ENCODE measurements at regions not wholly inside any gene's neighbourhood (a gene's known extent, or its start where the extent isn't known, plus 50 kb on each side); places are given as distances from the start of the nearest gene placed in this dataset.

DNA sequence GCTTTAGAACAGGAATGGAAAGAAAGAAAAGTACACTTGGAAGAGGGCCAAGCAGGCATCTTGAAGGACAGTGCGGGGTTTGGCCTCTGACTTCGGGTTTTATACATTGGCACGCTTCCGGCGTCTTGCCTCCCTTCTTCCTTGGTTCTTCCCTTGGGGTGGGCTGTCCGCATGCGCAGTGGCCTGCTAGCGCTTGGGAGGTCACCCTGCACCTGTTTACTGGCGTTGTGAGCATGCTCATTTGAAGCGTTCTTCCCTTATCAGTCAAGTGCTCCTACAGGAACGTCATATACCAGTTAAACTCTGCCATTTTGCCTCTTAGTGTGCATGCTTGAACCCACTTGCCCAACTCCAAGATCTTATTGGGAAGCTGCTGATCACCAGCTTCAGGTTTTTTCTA lies 230.0 kb downstream of the TTLL2 start:
- TF ChIP-seq, protein P1, sequence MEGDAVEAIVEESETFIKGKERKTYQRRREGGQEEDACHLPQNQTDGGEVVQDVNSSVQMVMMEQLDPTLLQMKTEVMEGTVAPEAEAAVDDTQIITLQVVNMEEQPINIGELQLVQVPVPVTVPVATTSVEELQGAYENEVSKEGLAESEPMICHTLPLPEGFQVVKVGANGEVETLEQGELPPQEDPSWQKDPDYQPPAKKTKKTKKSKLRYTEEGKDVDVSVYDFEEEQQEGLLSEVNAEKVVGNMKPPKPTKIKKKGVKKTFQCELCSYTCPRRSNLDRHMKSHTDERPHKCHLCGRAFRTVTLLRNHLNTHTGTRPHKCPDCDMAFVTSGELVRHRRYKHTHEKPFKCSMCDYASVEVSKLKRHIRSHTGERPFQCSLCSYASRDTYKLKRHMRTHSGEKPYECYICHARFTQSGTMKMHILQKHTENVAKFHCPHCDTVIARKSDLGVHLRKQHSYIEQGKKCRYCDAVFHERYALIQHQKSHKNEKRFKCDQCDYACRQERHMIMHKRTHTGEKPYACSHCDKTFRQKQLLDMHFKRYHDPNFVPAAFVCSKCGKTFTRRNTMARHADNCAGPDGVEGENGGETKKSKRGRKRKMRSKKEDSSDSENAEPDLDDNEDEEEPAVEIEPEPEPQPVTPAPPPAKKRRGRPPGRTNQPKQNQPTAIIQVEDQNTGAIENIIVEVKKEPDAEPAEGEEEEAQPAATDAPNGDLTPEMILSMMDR (IDR thresholded peaks at IDR 0.05; ENCODE audit: insufficient read depth, low read length, poor library complexity, severe bottlenecking) = no peak

DNA sequence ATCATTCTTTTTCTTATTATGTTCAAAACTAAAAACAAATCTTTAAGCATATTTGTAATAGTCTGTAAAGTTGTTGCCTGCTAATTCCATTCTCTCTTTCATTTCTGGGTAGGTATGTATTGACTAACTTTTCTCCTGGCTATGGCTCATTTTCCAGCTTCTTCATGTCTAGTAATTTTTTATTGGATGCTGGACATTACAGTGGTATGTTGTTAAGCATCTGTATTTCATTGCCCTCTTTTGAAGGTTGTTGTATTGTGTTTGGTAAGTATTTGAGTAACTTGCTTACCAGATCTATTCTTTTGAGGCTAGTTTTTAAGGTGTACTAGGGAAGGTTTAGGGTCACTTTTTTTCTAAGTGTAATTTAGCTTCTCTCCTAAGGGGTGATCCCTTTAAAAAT lies 230.9 kb downstream of the TTLL2 start:
- TF ChIP-seq, protein P1 (IDR thresholded peaks at IDR 0.05; ENCODE audit: insufficient read depth, low read length, poor library complexity, severe bottlenecking) = no peak
- no peaks in the 10 kb centered on the region for H3K27me3 ChIP-seq (ENCODE audit: control insufficient read depth, insufficient read depth, low read length)
- DNase-seq (ENCODE audit: low read depth) = no peak
- no peaks in the 10 kb centered on the region for H3K36me3 ChIP-seq (ENCODE audit: control insufficient read depth, insufficient read depth, low read length)
- H3K4me3 ChIP-seq (ENCODE audit: low read depth, low read length) = no peak overlapping the region

More for the DNA sequence above, 230.0 kb downstream of the TTLL2 start:
- H3K36me3 ChIP-seq (ENCODE audit: control insufficient read depth, insufficient read depth, low read length) = no peaks in the 10 kb centered on the region
- DNase-seq (ENCODE audit: low read depth) = no peak
- no peak overlapping the region for H3K4me3 ChIP-seq (ENCODE audit: low read depth, low read length)
- H3K27me3 ChIP-seq (ENCODE audit: control insufficient read depth, insufficient read depth, low read length) = no peaks in the 10 kb centered on the region

DNA sequence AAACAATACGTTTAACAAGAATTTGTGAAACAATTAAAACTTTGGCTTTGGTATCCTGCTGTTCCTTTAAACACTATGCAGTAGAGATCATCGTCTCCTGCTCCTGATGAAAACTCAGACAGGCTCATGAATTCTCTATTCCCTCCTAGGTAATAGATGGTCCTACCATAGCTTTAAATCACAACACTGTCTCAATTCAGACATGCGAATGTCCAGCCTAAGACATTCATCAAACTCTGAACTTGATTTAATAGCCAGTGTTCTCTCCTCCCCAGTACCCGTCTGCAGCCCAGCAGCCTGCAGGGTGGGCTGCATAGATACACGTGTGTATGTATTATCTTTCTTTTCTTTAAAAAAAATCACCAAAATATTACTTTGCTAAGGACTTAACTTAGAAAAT lies 232.8 kb downstream of the TTLL2 start:
- no peaks in the 10 kb centered on the region for H3K27me3 ChIP-seq (ENCODE audit: control insufficient read depth, insufficient read depth, low read length)
- DNase-seq (ENCODE audit: low read depth) = no peak
- no peak overlapping the region for H3K4me3 ChIP-seq (ENCODE audit: low read depth, low read length)
- no peaks in the 10 kb centered on the region for H3K36me3 ChIP-seq (ENCODE audit: control insufficient read depth, insufficient read depth, low read length)
- TF ChIP-seq, protein P1 (IDR thresholded peaks at IDR 0.05; ENCODE audit: insufficient read depth, low read length, poor library complexity, severe bottlenecking) = no peak

DNA sequence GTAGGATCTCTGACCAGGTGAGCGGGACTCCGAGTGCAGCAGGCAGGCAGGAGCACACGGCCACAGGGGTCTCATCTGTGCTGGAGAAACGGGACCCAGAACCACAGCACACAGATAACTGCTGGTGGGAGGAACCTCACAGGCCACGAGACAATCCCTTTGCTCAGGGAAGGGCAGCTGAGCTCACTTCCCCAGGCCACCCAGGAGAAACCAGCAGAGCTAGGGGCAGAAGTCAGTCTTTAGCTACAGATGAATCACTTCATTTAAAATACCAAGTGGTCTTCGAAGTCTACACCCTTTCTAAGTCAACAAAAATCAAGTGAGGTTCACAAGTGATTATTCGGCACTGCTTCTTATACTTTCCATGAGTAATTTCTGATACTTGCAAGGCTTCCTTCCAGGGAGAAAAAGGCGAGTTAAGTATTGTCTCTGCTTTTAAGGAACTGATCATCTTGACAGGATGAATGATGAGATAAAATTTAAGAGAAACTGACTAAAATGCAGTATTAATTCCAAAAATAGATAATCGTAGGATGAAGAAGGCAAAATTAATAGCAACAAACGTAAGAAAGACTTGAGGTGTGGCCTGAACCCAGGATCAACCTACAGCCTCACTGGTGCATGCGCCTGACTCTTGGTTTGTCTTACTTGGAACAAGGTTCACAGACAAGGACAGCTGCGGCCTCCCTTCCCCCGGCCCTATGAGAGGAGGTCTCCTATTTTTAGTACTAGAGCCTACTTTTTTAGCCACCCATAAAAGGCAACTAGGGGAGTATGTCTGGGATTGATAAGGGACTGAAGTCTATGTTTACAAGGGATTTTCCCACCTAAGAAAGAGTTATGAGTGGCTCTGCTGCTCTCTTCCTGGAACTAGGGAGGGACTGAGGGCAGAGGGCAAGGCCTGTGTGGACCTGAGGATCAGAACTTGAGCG lies 233.6 kb downstream of the TTLL2 start:
- no peak overlapping the region for H3K4me3 ChIP-seq (ENCODE audit: low read depth, low read length)
- no peaks in the 10 kb centered on the region for H3K27me3 ChIP-seq (ENCODE audit: control insufficient read depth, insufficient read depth, low read length)
- DNase-seq (ENCODE audit: low read depth) = no peak
- H3K36me3 ChIP-seq (ENCODE audit: control insufficient read depth, insufficient read depth, low read length) = no peaks in the 10 kb centered on the region
- TF ChIP-seq, protein P1 (IDR thresholded peaks at IDR 0.05; ENCODE audit: insufficient read depth, low read length, poor library complexity, severe bottlenecking) = no peak

DNA sequence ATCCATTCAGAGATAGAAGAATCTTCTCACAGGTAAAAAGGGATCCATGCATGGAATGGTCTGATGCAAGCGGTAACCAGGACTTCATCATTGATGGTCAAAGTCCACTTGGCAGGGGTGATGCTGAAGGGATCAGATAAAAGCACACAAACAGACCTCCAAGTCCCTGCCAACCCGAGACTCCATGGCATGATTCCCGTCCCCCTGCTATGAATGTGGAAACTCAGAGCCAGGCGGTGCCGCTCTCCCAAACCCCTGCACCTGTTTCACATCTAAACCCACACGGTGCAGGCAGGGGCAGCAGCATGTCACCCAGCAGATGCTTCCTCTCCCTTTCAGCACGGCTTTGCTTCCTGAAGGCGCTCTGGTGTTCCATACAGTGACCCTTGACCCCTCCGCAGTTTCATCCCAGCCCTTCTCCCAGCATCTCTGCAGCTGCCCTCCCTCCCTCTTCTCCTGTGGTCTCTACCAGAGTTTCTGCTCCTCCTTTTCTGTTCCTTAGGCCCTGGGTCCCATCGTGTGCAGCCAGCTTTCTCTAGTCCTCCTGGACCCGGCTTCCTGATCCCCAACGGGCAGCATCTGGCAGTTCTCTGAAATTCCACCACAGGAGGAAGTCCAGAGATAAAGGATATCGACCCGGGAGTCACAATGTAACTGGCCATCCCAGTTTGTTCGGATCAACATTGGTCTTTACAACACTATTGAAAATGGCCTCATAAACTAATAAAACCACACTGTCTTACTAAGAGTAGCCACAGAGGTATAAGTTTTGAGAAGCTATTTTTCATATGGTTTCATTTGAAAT lies 235.0 kb downstream of the TTLL2 start:
- DNase-seq (ENCODE audit: low read depth) = no peak
- TF ChIP-seq, protein P1 (IDR thresholded peaks at IDR 0.05; ENCODE audit: insufficient read depth, low read length, poor library complexity, severe bottlenecking) = no peak
- no peak overlapping the region for H3K4me3 ChIP-seq (ENCODE audit: low read depth, low read length)
- peaks cover 5% of the 10 kb centered on the region for H3K27me3 ChIP-seq (ENCODE audit: control insufficient read depth, insufficient read depth, low read length)
- H3K36me3 ChIP-seq (ENCODE audit: control insufficient read depth, insufficient read depth, low read length) = no peaks in the 10 kb centered on the region
